ENCODE measurements at regions not wholly inside any gene's neighbourhood (a gene's known extent, or its start where the extent isn't known, plus 50 kb on each side); places are given as distances from the start of the nearest gene placed in this dataset.

DNA sequence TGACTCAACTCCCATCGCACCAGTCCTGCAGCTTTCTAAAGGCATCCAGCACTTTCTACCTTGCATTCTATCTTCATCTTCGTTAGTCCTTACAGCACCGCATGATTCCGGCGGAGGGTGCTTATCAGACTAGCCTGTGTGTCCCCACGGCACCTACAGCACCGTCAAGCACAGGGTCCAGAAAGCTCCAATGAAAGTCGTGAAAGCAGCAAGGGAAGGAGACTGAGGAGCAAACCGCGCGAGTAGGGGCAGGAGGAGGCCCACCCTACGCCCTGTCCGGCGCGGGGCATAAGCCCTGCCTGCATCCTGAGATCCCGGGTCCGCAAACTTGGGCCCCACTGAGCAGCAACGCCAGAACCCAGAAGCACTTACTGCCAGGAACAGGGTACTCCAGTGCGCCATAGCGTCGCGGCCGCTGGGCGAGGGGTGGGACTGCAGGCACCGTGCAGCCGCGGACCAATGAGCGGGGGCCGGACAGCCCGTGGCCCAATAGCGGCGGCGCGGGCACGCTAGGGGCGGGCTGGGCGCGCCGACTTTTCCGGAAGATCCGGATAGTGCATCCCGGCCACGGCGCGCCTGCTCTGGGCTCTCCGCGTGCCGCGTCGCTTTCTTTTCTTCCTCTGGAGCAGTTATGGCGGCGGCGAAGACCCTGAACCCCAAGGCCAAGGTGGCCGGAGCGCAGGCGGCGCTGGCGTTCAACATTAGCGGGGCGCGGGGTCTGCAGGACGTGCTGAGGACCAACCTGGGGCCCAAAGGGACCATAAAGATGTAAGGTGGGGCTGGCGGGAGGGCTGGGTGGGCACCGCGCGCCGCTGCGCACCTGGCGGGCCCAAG lies 122.1 kb upstream of the VKORC1L1 start (continued):
- TF ChIP-seq, protein P1, sequence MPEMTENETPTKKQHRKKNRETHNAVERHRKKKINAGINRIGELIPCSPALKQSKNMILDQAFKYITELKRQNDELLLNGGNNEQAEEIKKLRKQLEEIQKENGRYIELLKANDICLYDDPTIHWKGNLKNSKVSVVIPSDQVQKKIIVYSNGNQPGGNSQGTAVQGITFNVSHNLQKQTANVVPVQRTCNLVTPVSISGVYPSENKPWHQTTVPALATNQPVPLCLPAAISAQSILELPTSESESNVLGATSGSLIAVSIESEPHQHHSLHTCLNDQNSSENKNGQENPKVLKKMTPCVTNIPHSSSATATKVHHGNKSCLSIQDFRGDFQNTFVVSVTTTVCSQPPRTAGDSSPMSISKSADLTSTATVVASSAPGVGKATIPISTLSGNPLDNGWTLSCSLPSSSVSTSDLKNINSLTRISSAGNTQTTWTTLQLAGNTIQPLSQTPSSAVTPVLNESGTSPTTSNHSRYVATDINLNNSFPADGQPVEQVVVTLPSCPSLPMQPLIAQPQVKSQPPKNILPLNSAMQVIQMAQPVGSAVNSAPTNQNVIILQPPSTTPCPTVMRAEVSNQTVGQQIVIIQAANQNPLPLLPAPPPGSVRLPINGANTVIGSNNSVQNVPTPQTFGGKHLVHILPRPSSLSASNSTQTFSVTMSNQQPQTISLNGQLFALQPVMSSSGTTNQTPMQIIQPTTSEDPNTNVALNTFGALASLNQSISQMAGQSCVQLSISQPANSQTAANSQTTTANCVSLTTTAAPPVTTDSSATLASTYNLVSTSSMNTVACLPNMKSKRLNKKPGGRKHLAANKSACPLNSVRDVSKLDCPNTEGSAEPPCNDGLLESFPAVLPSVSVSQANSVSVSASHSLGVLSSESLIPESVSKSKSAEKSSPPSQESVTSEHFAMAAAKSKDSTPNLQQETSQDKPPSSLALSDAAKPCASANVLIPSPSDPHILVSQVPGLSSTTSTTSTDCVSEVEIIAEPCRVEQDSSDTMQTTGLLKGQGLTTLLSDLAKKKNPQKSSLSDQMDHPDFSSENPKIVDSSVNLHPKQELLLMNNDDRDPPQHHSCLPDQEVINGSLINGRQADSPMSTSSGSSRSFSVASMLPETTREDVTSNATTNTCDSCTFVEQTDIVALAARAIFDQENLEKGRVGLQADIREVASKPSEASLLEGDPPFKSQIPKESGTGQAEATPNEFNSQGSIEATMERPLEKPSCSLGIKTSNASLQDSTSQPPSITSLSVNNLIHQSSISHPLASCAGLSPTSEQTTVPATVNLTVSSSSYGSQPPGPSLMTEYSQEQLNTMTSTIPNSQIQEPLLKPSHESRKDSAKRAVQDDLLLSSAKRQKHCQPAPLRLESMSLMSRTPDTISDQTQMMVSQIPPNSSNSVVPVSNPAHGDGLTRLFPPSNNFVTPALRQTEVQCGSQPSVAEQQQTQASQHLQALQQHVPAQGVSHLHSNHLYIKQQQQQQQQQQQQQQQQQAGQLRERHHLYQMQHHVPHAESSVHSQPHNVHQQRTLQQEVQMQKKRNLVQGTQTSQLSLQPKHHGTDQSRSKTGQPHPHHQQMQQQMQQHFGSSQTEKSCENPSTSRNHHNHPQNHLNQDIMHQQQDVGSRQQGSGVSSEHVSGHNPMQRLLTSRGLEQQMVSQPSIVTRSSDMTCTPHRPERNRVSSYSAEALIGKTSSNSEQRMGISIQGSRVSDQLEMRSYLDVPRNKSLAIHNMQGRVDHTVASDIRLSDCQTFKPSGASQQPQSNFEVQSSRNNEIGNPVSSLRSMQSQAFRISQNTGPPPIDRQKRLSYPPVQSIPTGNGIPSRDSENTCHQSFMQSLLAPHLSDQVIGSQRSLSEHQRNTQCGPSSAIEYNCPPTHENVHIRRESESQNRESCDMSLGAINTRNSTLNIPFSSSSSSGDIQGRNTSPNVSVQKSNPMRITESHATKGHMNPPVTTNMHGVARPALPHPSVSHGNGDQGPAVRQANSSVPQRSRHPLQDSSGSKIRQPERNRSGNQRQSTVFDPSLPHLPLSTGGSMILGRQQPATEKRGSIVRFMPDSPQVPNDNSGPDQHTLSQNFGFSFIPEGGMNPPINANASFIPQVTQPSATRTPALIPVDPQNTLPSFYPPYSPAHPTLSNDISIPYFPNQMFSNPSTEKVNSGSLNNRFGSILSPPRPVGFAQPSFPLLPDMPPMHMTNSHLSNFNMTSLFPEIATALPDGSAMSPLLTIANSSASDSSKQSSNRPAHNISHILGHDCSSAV (CRISPR knock-in tag; IDR thresholded peaks at IDR 0.05; ENCODE audit: borderline replicate concordance) = no peak
- TF ChIP-seq ZNF451 (CRISPR knock-in tag; IDR thresholded peaks at IDR 0.05) = peak; percentile 55
- peak; percentile 77 for TF ChIP-seq YEATS4 (CRISPR knock-in tag; IDR thresholded peaks at IDR 0.05; ENCODE audit: borderline replicate concordance)
- no peak for TF ChIP-seq SP140L (CRISPR knock-in tag; IDR thresholded peaks at IDR 0.05; ENCODE audit: borderline replicate concordance)
- TF ChIP-seq HNF4A (CRISPR knock-in tag; IDR thresholded peaks at IDR 0.05) = no peak
- TF ChIP-seq, protein P2, sequence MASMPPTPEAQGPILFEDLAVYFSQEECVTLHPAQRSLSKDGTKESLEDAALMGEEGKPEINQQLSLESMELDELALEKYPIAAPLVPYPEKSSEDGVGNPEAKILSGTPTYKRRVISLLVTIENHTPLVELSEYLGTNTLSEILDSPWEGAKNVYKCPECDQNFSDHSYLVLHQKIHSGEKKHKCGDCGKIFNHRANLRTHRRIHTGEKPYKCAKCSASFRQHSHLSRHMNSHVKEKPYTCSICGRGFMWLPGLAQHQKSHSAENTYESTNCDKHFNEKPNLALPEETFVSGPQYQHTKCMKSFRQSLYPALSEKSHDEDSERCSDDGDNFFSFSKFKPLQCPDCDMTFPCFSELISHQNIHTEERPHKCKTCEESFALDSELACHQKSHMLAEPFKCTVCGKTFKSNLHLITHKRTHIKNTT (CRISPR knock-in tag; IDR thresholded peaks at IDR 0.05) = no peak
- TF ChIP-seq SRY (CRISPR knock-in tag; IDR thresholded peaks at IDR 0.05) = no peak
- TF ChIP-seq ZNF496 (CRISPR knock-in tag; IDR thresholded peaks at IDR 0.05; ENCODE audit: insufficient replicate concordance) = no peak
- TF ChIP-seq HOXA3 (CRISPR knock-in tag; IDR thresholded peaks at IDR 0.05) = peak; percentile 58
- TF ChIP-seq, protein P3, sequence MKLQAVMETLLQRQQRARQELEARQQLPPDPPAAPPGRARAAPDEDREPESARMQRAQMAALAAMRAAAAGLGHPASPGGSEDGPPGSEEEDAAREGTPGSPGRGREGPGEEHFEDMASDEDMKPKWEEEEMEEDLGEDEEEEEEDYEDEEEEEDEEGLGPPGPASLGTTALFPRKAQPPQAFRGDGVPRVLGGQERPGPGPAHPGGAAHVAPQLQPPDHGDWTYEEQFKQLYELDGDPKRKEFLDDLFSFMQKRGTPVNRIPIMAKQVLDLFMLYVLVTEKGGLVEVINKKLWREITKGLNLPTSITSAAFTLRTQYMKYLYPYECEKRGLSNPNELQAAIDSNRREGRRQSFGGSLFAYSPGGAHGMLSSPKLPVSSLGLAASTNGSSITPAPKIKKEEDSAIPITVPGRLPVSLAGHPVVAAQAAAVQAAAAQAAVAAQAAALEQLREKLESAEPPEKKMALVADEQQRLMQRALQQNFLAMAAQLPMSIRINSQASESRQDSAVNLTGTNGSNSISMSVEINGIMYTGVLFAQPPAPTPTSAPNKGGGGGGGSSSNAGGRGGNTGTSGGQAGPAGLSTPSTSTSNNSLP (IDR thresholded peaks at IDR 0.05; ENCODE audit: low read depth, low read length) = 0 out of 2 replicates have a peak, but pooled peaks have one; percentile 20
- TF ChIP-seq MAZ (IDR thresholded peaks at IDR 0.05; ENCODE audit: borderline replicate concordance, low read depth, low read length) = no peak
- no peak for TF ChIP-seq MAZ (CRISPR knock-in tag; IDR thresholded peaks at IDR 0.05; ENCODE audit: low read depth)
- TF ChIP-seq ZNF317 (CRISPR knock-in tag; IDR thresholded peaks at IDR 0.05) = 0 out of 2 replicates have a peak, but pooled peaks have one; percentile 23
- TF ChIP-seq, protein P4, sequence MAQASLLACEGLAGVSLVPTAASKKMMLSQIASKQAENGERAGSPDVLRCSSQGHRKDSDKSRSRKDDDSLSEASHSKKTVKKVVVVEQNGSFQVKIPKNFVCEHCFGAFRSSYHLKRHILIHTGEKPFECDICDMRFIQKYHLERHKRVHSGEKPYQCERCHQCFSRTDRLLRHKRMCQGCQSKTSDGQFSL (CRISPR knock-in tag; IDR thresholded peaks at IDR 0.05) = no peak
- TF ChIP-seq GFI1 (CRISPR knock-in tag; IDR thresholded peaks at IDR 0.05; ENCODE audit: borderline replicate concordance) = peak; percentile 55; the same call in 1 of the 2 replicates
- no peak for TF ChIP-seq ZC3H4 (CRISPR knock-in tag; IDR thresholded peaks at IDR 0.05; ENCODE audit: borderline replicate concordance)
- TF ChIP-seq TSC22D2 (CRISPR knock-in tag; IDR thresholded peaks at IDR 0.05; ENCODE audit: borderline replicate concordance) = no peak; the same call in 1 of the 2 replicates
- no peak for TF ChIP-seq ZSCAN12 (CRISPR knock-in tag; IDR thresholded peaks at IDR 0.05)
